HG02943 (cell line): ENCODE measurements at regions not wholly inside any gene's neighbourhood (a gene's known extent, or its start where the extent isn't known, plus 50 kb on each side); places are given as distances from the start of the nearest gene placed in this dataset.
"Not testable (repeated sequence)": the region's sequence is repeated elsewhere in the genome, so short reads cannot be mapped to it uniquely, and the experiment has no call there.

Experiments used
- ATAC-seq: cut with Tn5 transposase; IDR thresholded peaks from one replicate; pipeline ENCODE4 v1.9.1; 2021; ENCODE audit warnings: mild to moderate bottlenecking, low read depth, moderate library complexity; ENCODE audit not compliant: unreplicated experiment

- no peak for ATAC-seq
Measured at GRCh38 chr4:53886090-53886489, 178.3 kb downstream of the CHIC2 start.

DNA sequence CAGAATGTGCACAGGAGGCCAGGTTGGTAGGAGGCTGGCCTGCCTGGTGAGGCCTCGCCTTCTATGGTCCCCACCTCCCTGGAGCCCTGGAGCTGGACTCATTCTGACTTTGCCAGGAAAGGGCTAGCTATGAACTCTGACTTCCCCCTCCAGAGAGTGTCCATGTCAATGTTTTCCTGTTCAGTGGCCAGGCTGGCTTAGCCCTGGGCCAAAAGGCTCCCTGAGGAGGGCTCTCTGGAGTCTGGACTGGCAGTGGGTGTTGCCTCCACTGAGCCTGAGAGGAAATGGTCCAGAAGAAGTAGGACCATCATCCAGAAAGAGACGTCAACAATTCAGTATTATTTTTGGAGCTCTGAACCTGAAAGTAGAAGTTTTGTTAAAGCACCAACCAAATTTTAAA, 178.7 kb downstream of the CHIC2 start:
- ATAC-seq: no peak

GRCh38 chr4:53877096-53877495, 187.3 kb downstream of the CHIC2 start:
- not testable (repeated sequence) for ATAC-seq

DNA sequence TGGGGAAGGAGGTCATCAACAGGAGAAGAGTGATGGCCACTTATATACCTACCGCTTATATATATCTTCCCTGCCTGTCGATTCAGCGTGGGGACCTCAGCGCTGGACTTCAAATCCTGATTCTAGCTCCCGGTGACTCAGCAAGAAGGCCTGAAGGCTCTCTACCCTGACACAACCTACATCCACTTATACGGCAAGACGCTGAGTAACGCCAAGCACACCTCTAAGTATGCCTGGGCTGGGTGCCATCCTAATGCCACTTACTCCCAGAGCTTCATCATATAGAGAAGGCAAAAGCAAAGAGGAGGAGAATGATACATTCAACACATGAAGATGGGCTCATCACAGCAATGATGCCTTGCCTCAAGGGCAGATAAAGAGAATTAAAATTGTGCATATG, 198.3 kb downstream of the CHIC2 start:
- no peak for ATAC-seq

- ATAC-seq: no peak
Measured at GRCh38 chr4:53865054-53865453, 199.4 kb downstream of the CHIC2 start.

- ATAC-seq: no peak
Measured at GRCh38 chr4:53863736-53864365, 200.6 kb downstream of the CHIC2 start.

DNA sequence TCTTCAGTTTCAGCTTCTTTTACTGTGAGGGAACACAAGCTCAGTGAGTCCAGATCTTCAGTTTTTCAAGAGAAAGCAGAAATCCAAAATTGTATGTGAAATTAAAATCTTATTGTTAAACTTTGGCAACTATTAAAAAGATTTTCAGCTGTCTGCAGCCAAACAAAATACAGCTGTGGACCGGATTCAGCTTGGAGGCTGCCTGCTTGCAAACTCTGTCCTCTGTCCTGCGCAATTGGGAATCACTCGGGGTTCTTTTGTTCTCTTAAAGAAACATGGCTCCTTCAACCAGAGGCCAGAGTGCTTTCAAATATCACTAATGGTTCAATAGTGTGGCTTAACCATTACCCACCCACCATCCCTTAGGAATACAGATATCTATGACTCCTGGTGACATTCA, 201.2 kb downstream of the CHIC2 start:
- ATAC-seq: no peak

GRCh38 chr4:53861856-53862610, 202.4 kb downstream of the CHIC2 start:
- no peak for ATAC-seq

DNA sequence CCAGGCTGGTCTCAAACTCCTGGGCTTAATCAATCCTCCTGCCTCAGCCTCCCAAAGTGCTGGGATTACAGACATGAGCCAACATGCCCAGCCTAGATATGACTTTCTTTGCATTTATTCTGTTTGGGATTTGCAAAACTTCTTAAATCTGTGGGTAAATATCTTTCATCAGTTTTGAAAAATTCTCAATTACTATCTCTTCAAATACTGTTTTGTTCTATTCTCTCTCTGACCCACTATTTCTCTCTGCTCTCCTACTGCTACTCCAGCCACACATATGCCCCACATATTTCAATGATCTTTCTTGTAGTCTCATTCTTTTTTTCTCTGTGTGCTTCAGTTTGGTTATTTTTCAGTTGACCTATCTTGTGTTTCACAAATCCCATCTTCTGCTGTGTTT, 205.1 kb downstream of the CHIC2 start:
- ATAC-seq: no peak

DNA sequence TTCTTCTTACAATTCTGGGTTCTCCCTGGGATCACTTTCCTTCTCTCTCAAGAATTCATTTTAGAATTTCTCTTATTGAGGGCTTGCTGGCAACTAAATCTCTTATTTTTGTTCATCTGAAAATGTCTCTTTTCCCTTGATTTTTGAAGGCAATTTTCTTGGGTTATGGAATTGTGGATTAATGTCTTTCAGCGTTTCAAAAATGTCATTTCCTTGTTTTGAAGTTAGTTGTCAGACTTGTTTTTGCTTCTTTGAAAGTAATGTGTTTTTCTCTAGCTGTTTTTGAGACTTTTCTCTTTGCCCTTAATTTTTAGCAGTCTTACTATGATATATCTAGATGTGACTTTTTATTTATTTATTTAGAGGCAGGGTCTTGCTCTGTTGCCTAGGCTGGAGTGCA, 205.7 kb downstream of the CHIC2 start:
- ATAC-seq: no peak

- ATAC-seq: no peak
Measured at GRCh38 chr4:53855581-53856250, 208.7 kb downstream of the CHIC2 start.

GRCh38 chr4:53854991-53855568, 209.3 kb downstream of the CHIC2 start:
- no peak for ATAC-seq

GRCh38 chr4:53852343-53852742, 212.1 kb downstream of the CHIC2 start:
- no peak for ATAC-seq

DNA sequence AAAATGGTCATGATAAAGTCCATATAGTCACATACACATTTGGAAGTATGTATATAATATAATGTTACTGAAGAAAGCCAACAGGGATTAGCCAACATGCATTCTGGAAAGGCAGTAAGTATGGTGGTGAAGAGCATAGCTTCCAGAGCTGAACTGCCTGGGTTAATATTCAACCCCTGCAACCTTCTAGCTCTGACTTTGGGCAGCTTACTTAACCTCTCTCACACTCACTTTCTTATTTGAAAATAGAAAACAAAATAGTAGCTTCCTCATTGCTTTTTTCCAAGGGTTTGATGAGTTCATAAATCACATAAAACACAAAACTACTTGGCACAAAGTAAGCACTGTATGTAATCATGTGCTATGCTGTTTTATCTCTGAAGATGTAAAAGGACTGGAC, 216.4 kb downstream of the CHIC2 start:
- ATAC-seq: no peak

GRCh38 chr4:53844551-53844950, 219.9 kb downstream of the CHIC2 start:
- no peak for ATAC-seq

DNA sequence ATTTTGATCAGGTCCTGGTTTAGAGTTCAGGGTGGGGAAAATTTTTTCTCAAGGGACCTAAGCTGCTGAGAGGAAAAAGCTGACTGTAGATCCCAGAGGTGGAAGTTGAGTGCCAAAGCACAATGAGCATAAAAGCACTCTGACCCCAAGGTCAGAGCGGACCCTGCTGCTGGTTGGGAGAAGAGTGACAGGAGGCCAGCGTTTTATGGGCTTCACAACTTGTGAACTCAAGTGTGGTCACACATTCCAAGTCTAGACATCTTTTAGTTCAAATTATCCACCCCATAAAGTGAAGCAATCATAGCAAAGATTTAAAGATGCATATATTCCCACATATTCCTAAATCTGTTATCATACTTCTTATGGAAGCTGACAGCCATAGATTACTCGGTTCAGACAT, 220.3 kb downstream of the CHIC2 start:
- no peak for ATAC-seq

DNA sequence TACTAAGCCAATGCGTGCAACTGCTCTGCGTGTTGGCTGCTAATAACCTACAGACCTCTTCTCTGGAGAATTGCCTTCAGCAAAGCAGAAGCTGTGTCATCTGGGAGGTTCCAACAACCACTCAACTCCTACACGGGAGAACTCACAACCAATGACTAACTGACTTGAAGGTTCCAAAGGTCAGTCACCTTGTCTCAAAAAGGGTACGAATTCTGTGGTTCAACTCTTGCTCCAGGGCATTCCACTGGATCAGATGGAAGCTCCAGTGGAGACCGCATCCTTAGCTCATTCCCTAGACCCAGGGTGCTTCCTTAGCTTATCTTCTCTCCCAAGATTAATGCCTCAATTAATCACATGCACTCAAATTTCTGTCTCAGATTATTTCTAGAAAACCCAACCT, 222.7 kb downstream of the CHIC2 start:
- no peak for ATAC-seq

DNA sequence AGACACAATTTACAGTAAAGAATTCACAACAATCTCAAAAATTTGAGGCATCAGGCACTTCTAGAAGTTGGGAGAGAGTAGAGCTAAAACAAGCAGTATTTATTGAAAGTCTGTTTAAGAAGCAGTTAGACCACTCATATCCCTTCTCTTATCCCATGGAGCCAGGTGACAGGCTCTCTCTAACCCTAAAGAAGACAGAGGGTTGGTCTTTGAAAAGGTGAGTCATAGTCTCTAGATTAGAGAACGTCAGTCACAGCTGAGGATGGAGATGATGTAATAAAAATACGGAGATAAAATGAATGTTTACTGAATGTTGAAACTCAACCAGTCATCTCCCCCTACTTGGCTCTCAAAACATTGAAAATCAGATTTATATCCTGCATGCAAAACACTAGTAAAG, 223.8 kb downstream of the CHIC2 start:
- ATAC-seq: no peak

GRCh38 chr4:53833302-53834003, 231.0 kb downstream of the CHIC2 start:
- not testable (repeated sequence) for ATAC-seq

DNA sequence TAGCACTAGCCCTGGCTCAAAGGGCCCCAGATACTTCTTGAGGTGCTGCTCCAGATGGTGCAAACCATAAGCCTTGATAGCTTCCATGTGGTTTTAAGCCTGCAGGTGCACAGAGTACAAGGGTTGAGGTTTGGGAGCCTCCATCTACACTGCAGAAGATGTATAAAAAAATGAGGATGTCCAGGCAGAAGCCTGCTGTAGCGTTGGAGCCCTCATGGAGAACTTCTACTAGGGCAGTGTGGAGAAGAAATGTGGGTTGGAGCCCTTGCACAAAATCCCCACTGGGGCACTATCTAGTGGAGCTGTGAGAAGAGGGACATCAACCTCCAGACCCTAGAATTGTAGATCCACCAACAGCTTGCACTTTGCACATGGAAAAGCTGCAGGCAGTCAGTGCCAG, 231.9 kb downstream of the CHIC2 start:
- no peak for ATAC-seq

DNA sequence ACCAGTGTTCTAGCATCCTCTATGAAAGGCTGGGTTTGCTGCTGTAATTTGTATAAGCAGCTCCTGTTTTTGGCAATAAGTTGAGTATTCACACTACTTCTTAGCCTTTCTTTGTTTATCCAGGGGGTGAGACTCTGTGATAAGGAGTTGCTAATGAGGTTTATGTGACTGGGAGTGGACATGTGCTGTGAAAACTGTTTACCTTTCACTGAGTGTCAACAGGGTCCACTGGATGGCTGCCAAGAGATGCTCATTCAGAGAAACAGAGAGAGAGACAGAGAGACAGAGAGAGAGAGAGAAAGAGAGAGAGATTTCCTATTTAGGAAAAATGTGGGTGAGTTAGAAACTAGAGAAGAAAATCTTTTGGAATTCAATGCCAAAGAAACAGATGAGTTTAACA, 233.9 kb downstream of the CHIC2 start:
- ATAC-seq: no peak
